ENCODE measurements at regions not wholly inside any gene's neighbourhood (a gene's known extent, or its start where the extent isn't known, plus 50 kb on each side); places are given as distances from the start of the nearest gene placed in this dataset.

- H3K27me3 ChIP-seq (ENCODE audit: insufficient read depth in 3 of 3, low read length in 2 of 3), result no peaks in the 10 kb centered on the region
- no peaks in the 10 kb centered on the region for H3K36me3 ChIP-seq (ENCODE audit: insufficient read depth in 1 of 2, low read depth in 1 of 2)
- no peak for TF ChIP-seq CTCF (IDR thresholded peaks at IDR 0.05)
- H3K9me3 ChIP-seq, result no peaks in the 10 kb centered on the region
- intact Hi-C loops (cut with DNase I), result no loop called here
- no peak overlapping the region for H3K4me3 ChIP-seq
- no peak for DNase-seq
- H3K27ac ChIP-seq, result no peak overlapping the region
- no peak for ATAC-seq
- no peaks in the 10 kb centered on the region for H3K4me1 ChIP-seq
- WGBS, 3 donors, result 77 to 85% (median 81%) methylated on average over 3 of the region's 3 CpGs
Measured at GRCh38 chr3:180827171-180827570, 85.3 kb upstream of the FXR1 start.

GRCh38 chr3:180828001-180828720 is 84.3 kb upstream of the FXR1 start:
- H3K4me1 ChIP-seq, result no peaks in the 10 kb centered on the region
- no peaks in the 10 kb centered on the region for H3K27me3 ChIP-seq (ENCODE audit: insufficient read depth in 3 of 3, low read length in 2 of 3)
- ATAC-seq (no peak), DNase-seq (no peak)
- H3K9me3 ChIP-seq, result no peaks in the 10 kb centered on the region
- H3K4me3 ChIP-seq, result no peak overlapping the region
- 94 to 95% (median 94%) methylated on average over 34 to 36 of the region's 36 CpGs for WGBS, 3 donors
- H3K36me3 ChIP-seq (ENCODE audit: insufficient read depth in 1 of 2, low read depth in 1 of 2), result no peaks in the 10 kb centered on the region
- no peak overlapping the region for H3K27ac ChIP-seq
- no peak for TF ChIP-seq CTCF (IDR thresholded peaks at IDR 0.05)
- intact Hi-C loops (cut with DNase I), result no loop called here

GRCh38 chr3:180828723-180829408 is 83.6 kb upstream of the FXR1 start:
- no peaks in the 10 kb centered on the region for H3K36me3 ChIP-seq (ENCODE audit: insufficient read depth in 1 of 2, low read depth in 1 of 2)
- ATAC-seq (peak in 1 of 4 donors; percentile 30), DNase-seq (peak in 1 of 2 donors; percentile 50)
- 92 to 94% (median 94%) methylated on average over 43 of the region's 43 CpGs for WGBS, 3 donors
- H3K27ac ChIP-seq, result no peak overlapping the region
- H3K9me3 ChIP-seq, result no peaks in the 10 kb centered on the region
- no peak for TF ChIP-seq CTCF (IDR thresholded peaks at IDR 0.05)
- intact Hi-C loops (cut with DNase I), result no loop called here
- peaks cover 5% of the 10 kb centered on the region for H3K4me1 ChIP-seq
- no peak overlapping the region for H3K4me3 ChIP-seq
- no peaks in the 10 kb centered on the region for H3K27me3 ChIP-seq (ENCODE audit: insufficient read depth in 3 of 3, low read length in 2 of 3)

GRCh38 chr3:180829409-180830405 is 82.8 kb upstream of the FXR1 start:
- Histone ChIP-seq H3K27me3 (ENCODE audit: insufficient read depth in 3 of 3, low read length in 2 of 3) (no peaks in the 10 kb centered on the region), H3K4me1 (peaks cover 5% of the 10 kb centered on the region), H3K4me3 (no peak overlapping the region), H3K27ac (no peak overlapping the region), H3K36me3 (ENCODE audit: insufficient read depth in 1 of 2, low read depth in 1 of 2) (no peaks in the 10 kb centered on the region), H3K9me3 (no peaks in the 10 kb centered on the region)
- intact Hi-C loops (cut with DNase I), result no loop called here
- no peak for TF ChIP-seq CTCF (IDR thresholded peaks at IDR 0.05)
- ATAC-seq (peak in 1 of 4 donors; percentile 27), DNase-seq (no peak)
- WGBS, 3 donors, result 88 to 90% (median 90%) methylated on average over 37 of the region's 37 CpGs

All from psoas muscle (tissue), 7 donors.